H1 (cell line): ENCODE measurements at regions not wholly inside any gene's neighbourhood (a gene's known extent, or its start where the extent isn't known, plus 50 kb on each side); places are given as distances from the start of the nearest gene placed in this dataset.

ENCODE experiments used
- CTCF ChIA-PET: fragments of 300-600 bp; sonication (Branson Sonifier 250); formaldehyde crosslinking; loops from one replicate; lab custom pipeline; 2021; ENCODE audit not compliant: partially characterized antibody; lab: Charles Lee
- POLR2A ChIA-PET: fragments of 300-600 bp; sonication (Branson Sonifier 250); formaldehyde crosslinking; loops from one replicate; lab custom pipeline; 2021; ENCODE audit warnings: inconsistent platforms; ENCODE audit not compliant: partially characterized antibody; lab: Charles Lee
- DNase-seq, 2 experiments: peaks; one replicate each; pipeline versions ENCODE4 v3.0.0 to v3.0.0-alpha.2; 2010 to 2022; ENCODE audit warnings: low spot score in 2 of 2, low read depth in 1 of 2, mixed read lengths in 1 of 2
- FAIRE-seq: peaks from 2 replicates; lab custom pipeline; 2011; peaks lifted over from hg19 to GRCh38; lab: Jason Lieb, UNC
- H2AFZ ChIP-seq: 2 replicates; pipeline ENCODE4 v1.8.1; 2012; ENCODE audit warnings: low read length, inconsistent platforms
- H2AK5ac ChIP-seq: 2 replicates; pipeline ENCODE4 v1.6.1; 2013; ENCODE audit warnings: low read depth, low read length
- H2BK120ac ChIP-seq: replicated peaks from 2 replicates; pipeline ENCODE3; 2013; ENCODE audit warnings: low read depth, low read length, inconsistent platforms
- H2BK12ac ChIP-seq: 2 replicates; pipeline ENCODE4 v1.6.1; 2013; ENCODE audit warnings: low read depth, low read length
- H2BK15ac ChIP-seq: 2 replicates; pipeline ENCODE4 v1.6.1; 2013; ENCODE audit warnings: low read length
- H2BK20ac ChIP-seq: 2 replicates; pipeline ENCODE4 v1.6.1; 2013; ENCODE audit warnings: low read length
- H2BK5ac ChIP-seq: 2 replicates; pipeline ENCODE4 v1.6.1; 2013; ENCODE audit warnings: low read depth, low read length
- H3K14ac ChIP-seq: 2 replicates; pipeline ENCODE4 v1.6.1; 2013; ENCODE audit warnings: inconsistent platforms; ENCODE audit not compliant: insufficient read length
- H3K18ac ChIP-seq: 2 replicates; pipeline ENCODE4 v1.6.1; 2013; ENCODE audit warnings: low read length; ENCODE audit errors: extremely low read depth
- H3K23ac ChIP-seq: 2 replicates; pipeline ENCODE4 v1.6.1; 2013; ENCODE audit warnings: inconsistent platforms; ENCODE audit not compliant: insufficient read length
- H3K23me2 ChIP-seq: 2 replicates; pipeline ENCODE4 v1.6.1; 2013; ENCODE audit warnings: low read depth, low read length
- H3K27ac ChIP-seq: 2 replicates; pipeline ENCODE4 v1.6.1; 2011; ENCODE audit warnings: low read depth, low read length, inconsistent platforms
- H3K27me3 ChIP-seq, 4 experiments: replicated peaks in 1 of 4; 1 replicate in 1 of 4; 2 replicates in 3 of 4; pipeline versions ENCODE4 v1.6.1 to v1.8.1; 2011 to 2013; ENCODE audit warnings: low read length in 3 of 4, mild to moderate bottlenecking in 3 of 4, inconsistent platforms in 2 of 4, mixed read lengths in 2 of 4, moderate library complexity in 1 of 4; ENCODE audit not compliant: control insufficient read depth in 3 of 4, insufficient read depth in 3 of 4; ENCODE audit errors: extremely low read depth in 1 of 4
- H3K36me3 ChIP-seq, 4 experiments: 2 replicates each; pipeline versions ENCODE4 v1.6.1 to v1.8.1; 2011 to 2013; ENCODE audit warnings: mild to moderate bottlenecking in 4 of 4, low read length in 3 of 4, moderate library complexity in 2 of 4, control low read depth in 1 of 4, inconsistent platforms in 1 of 4; ENCODE audit not compliant: insufficient read depth in 4 of 4, control insufficient read depth in 2 of 4
- H3K4ac ChIP-seq: replicated peaks from 2 replicates; pipeline ENCODE3; 2013; ENCODE audit warnings: low read length, low read depth, mixed read lengths, inconsistent platforms; ENCODE audit not compliant: insufficient read length
- H3K4me1 ChIP-seq, 4 experiments: replicated peaks in 1 of 4; 1 replicate in 1 of 4; 2 replicates in 3 of 4; pipeline versions ENCODE4 v1.6.1 to v1.8.1; 2011 to 2013; ENCODE audit warnings: low read length in 3 of 4, inconsistent platforms in 2 of 4, mixed read lengths in 1 of 4; ENCODE audit not compliant: insufficient read depth in 4 of 4, control insufficient read depth in 3 of 4
- H3K4me2 ChIP-seq, 2 experiments: 2 replicates each; pipeline versions ENCODE4 v1.6.1 to v1.8.1; 2011 to 2013; ENCODE audit warnings: low read depth in 2 of 2, low read length in 2 of 2, control low read depth in 1 of 2, inconsistent platforms in 1 of 2, mild to moderate bottlenecking in 1 of 2; ENCODE audit not compliant: insufficient read depth in 1 of 2
- H3K4me3 ChIP-seq, 4 experiments: fragments of 200-600, 300-600 bp in 1 of 4; sonication (generic), shearing (Covaris generic), sonication (Bioruptor Twin) in 1 of 4; 2 replicates each; pipeline versions ENCODE4 v1.5.1 to v1.8.1; 2011 to 2016; ENCODE audit warnings: low read length in 4 of 4, low read depth in 3 of 4, control low read depth in 2 of 4, inconsistent platforms in 2 of 4, mild to moderate bottlenecking in 2 of 4, mixed read lengths in 1 of 4, moderate library complexity in 1 of 4; ENCODE audit not compliant: insufficient read depth in 2 of 4; ENCODE audit errors: extremely low read depth in 1 of 4
- H3K56ac ChIP-seq: replicated peaks from 2 replicates; pipeline ENCODE3; 2013; ENCODE audit warnings: low read depth, mild to moderate bottlenecking, mixed read lengths, low read length, inconsistent platforms; ENCODE audit not compliant: insufficient read length
- H3K79me1 ChIP-seq: 2 replicates; pipeline ENCODE4 v1.6.1; 2013; ENCODE audit warnings: low read depth, low read length, control low read depth
- H3K79me2 ChIP-seq, 2 experiments: 2 replicates each; pipeline versions ENCODE4 v1.6.1 to v1.8.1; 2012 to 2013; ENCODE audit warnings: low read length in 2 of 2, mild to moderate bottlenecking in 2 of 2, inconsistent platforms in 1 of 2; ENCODE audit not compliant: insufficient read depth in 2 of 2, control insufficient read depth in 1 of 2
- H3K9ac ChIP-seq, 4 experiments: replicated peaks in 1 of 4; 1 replicate in 1 of 4; 2 replicates in 3 of 4; pipeline versions ENCODE4 v1.6.1 to v1.8.1; 2011 to 2013; ENCODE audit warnings: low read depth in 3 of 4, low read length in 3 of 4, control low read depth in 2 of 4, mild to moderate bottlenecking in 2 of 4, moderate library complexity in 2 of 4, inconsistent platforms in 1 of 4; ENCODE audit errors: extremely low read depth in 1 of 4
- H3K9me3 ChIP-seq, 2 experiments: 2 replicates each; pipeline versions ENCODE4 v1.6.1 to v1.8.1; 2012 to 2013; ENCODE audit warnings: mild to moderate bottlenecking in 2 of 2, moderate library complexity in 2 of 2, control low read depth in 1 of 2, inconsistent platforms in 1 of 2, low read depth in 1 of 2, low read length in 1 of 2, mixed read lengths in 1 of 2; ENCODE audit not compliant: insufficient read depth in 2 of 2
- H4K20me1 ChIP-seq, 2 experiments: replicated peaks in 1 of 2; 2 replicates each; pipeline versions ENCODE3 to v1.8.1; 2011 to 2013; ENCODE audit warnings: inconsistent platforms in 2 of 2, low read length in 2 of 2, mild to moderate bottlenecking in 1 of 2; ENCODE audit not compliant: insufficient read depth in 2 of 2, control insufficient read depth in 1 of 2
- H4K5ac ChIP-seq: 2 replicates; pipeline ENCODE4 v1.6.1; 2013; ENCODE audit warnings: low read length, low read depth, mixed read lengths, inconsistent platforms; ENCODE audit not compliant: insufficient read length
- H4K8ac ChIP-seq: 2 replicates; pipeline ENCODE4 v1.8.0; 2013; ENCODE audit warnings: mild to moderate bottlenecking, moderate library complexity, low read length, inconsistent platforms; ENCODE audit not compliant: insufficient read depth; ENCODE audit errors: extremely low read depth
- H4K91ac ChIP-seq: replicated peaks from 2 replicates; pipeline ENCODE3; 2013; ENCODE audit warnings: low read length, mixed read lengths, inconsistent platforms; ENCODE audit not compliant: insufficient read length
- ASH2L ChIP-seq: fragments of 200-600, 300-600 bp; sonication (generic); IDR thresholded peaks from one replicate; pipeline ENCODE4 v1.7.1; 2017; ENCODE audit warnings: low read length
- BRCA1 ChIP-seq: IDR thresholded peaks from 2 replicates; pipeline ENCODE4 v1.6.1; 2012; ENCODE audit warnings: low read depth, low read length, improper control_type of control experiment
- CEBPB ChIP-seq: IDR thresholded peaks from 2 replicates; pipeline ENCODE4 v1.6.1; 2012; ENCODE audit warnings: low read depth, low read length
- CHD2 ChIP-seq: IDR thresholded peaks from 2 replicates; pipeline ENCODE4 v1.6.1; 2012; ENCODE audit warnings: low read length, improper control_type of control experiment
- CTBP2 ChIP-seq: IDR thresholded peaks from 2 replicates; pipeline ENCODE4 v1.7.0; 2011; ENCODE audit warnings: borderline replicate concordance, mild to moderate bottlenecking, moderate library complexity, mixed read lengths, low read length; ENCODE audit not compliant: insufficient read depth, insufficient read length
- EP300 ChIP-seq, 2 experiments: IDR thresholded peaks; 1 replicate in 1 of 2; 2 replicates in 1 of 2; pipeline ENCODE4 v1.6.1; 2011 to 2012; ENCODE audit warnings: low read depth in 2 of 2, low read length in 2 of 2, mild to moderate bottlenecking in 2 of 2, borderline replicate concordance in 1 of 2, inconsistent platforms in 1 of 2, moderate library complexity in 1 of 2
- RXRA ChIP-seq: IDR thresholded peaks from 2 replicates; pipeline ENCODE4 v1.6.1; 2011; ENCODE audit warnings: low read depth, mild to moderate bottlenecking, low read length, moderate library complexity; ENCODE audit not compliant: insufficient read depth
- SP2 ChIP-seq: IDR thresholded peaks from 2 replicates; pipeline ENCODE4 v1.6.1; 2012; ENCODE audit warnings: mild to moderate bottlenecking, low read length, inconsistent platforms
- SP4 ChIP-seq: IDR thresholded peaks from 2 replicates; pipeline ENCODE4 v1.6.1; 2012; ENCODE audit warnings: low read length, inconsistent platforms
- SRF ChIP-seq: IDR thresholded peaks from 2 replicates; pipeline ENCODE4 v1.6.1; 2011; ENCODE audit warnings: mild to moderate bottlenecking, low read depth, low read length, moderate library complexity
- YY1 ChIP-seq: IDR thresholded peaks from 2 replicates; pipeline ENCODE4 v1.6.1; 2011; ENCODE audit warnings: low read depth, mild to moderate bottlenecking, low read length
- WGBS, 2 experiments: shearing (Covaris generic) in 1 of 2; methylation state at CpG; one replicate each; pipeline versions ENCODE4 v1.1.6 to v1.1.7; 2013 to 2015; ENCODE audit warnings: low lambda C conversion rate in 2 of 2, mixed read lengths in 2 of 2, inconsistent platforms in 1 of 2, low coverage in 1 of 2, missing lambda C conversion rate in 1 of 2; ENCODE audit not compliant: insufficient replicate concordance in 2 of 2, insufficient coverage in 1 of 2, insufficient read length in 1 of 2; ENCODE audit errors: extremely low coverage in 1 of 2, missing lambda C conversion rate in 1 of 2; 5-methylcytosine and 5-hydroxymethylcytosine counted together

DNA sequence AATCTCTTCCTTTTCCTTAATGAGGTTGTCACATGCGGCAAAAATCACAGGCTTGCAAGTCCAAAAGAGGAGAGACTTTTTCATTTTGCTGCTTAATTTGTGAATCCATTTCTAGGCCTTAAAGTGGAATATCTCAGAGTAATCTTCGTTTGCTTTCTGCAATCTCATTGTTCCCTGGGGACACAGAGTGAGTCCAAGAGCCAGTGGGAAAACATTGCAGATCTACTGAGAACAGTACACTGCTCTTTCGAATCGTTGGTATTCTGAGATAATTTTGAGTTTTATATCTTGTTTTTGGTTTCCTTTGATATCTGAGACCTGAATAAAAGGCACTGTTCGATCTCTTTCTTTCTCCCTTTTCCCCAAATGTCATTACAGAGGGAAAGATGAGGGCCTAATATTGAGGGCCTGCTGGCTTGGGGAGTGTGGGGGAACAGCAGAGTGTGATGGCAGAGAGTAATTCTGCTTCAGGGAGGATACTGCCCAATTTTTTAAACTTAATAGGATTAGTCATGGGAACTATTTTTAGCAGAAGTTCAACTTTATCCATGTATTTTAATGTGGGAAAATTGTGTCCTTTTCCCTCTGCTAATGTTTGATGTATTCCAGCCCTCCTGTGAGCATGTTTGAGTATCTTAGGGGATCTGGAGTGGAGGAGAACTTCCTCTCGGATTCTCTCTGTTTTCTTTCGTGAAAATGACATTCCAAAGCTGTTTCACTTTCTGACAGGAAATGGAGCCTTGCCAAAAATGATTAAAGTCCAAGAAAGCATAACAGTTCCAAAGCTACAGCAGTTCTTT lies 418.2 kb upstream of the ZEB2 start:
- ChIA-PET CTCF (interaction anchor here (0.6 kb wide), 1 partner anchor 486 kb away, joined by 3 read pairs; no protein-coding TSS in a partner anchor), POLR2A (interaction anchor here (0.6 kb wide), 1 partner anchor 428 kb away, joined by 3 read pairs; no protein-coding TSS in a partner anchor)
- Histone ChIP-seq H4K8ac (no peak overlapping the region), H3K23me2 (no peaks in the 10 kb centered on the region), H3K27ac (no peak overlapping the region), H3K4me2 (no peak overlapping the region), H2BK15ac (no peak overlapping the region), H3K14ac (no peak overlapping the region), H2BK5ac (no peak overlapping the region), H2BK20ac (no peak overlapping the region), H4K5ac (no peak overlapping the region), H3K4ac (no peak overlapping the region), H3K27me3 (no peaks in the 10 kb centered on the region), H2AFZ (no peak overlapping the region; the same call in 1 of the 2 replicates), H3K79me1 (no peaks in the 10 kb centered on the region), H3K36me3 (no peaks in the 10 kb centered on the region), H3K4me1 (no peaks in the 10 kb centered on the region), H3K9ac (no peak overlapping the region), H4K20me1 (no peaks in the 10 kb centered on the region), H3K9me3 (no peaks in the 10 kb centered on the region), H2BK120ac (no peak overlapping the region), H2BK12ac (no peak overlapping the region), H3K23ac (no peak overlapping the region), H3K79me2 (no peaks in the 10 kb centered on the region), H2AK5ac (no peak overlapping the region), H3K18ac (no peak overlapping the region), H3K4me3 (no peak overlapping the region), H4K91ac (no peak overlapping the region), H3K56ac (no peak overlapping the region)
- DNase-seq, result no peak
- WGBS, 2 experiments, result 86% methylated on average over 7 of the region's 7 CpGs; no CpG with 5 or more reads in 1 of the 2 experiments
- FAIRE-seq, result no peak
- TF ChIP-seq BRCA1 (no peak), ASH2L (no peak), SRF (no peak), EP300 (IDR thresholded peaks at IDR 0.05; ENCODE audit: borderline replicate concordance in 1 of 2, low read depth in 2 of 2, low read length in 2 of 2) (no peak), YY1 (no peak), SP2 (no peak), CTBP2 (no peak), CEBPB (no peak), SP4 (no peak), RXRA (no peak), CHD2 (no peak)
